ENCODE measurements at regions not wholly inside any gene's neighbourhood (a gene's known extent, or its start where the extent isn't known, plus 50 kb on each side); places are given as distances from the start of the nearest gene placed in this dataset.

GRCh38 chrX:34999702-35000101 lies 57.1 kb downstream of the FAM47B start:
- no peak for DNase-seq
- no peaks in the 10 kb centered on the region for H3K4me1 Mint-ChIP-seq
- no peaks in the 10 kb centered on the region for H3K36me3 ChIP-seq (ENCODE audit: control insufficient read depth in 2 of 3, insufficient read depth in 3 of 3, low read length in 3 of 3)
- ChIA-PET CTCF (no interaction called here), POLR2A (no interaction called here)
- no peak overlapping the region for H3K4me3 ChIP-seq (ENCODE audit: low read length)
- H3K9me3 ChIP-seq (ENCODE audit: control insufficient read depth in 2 of 3, low read length in 3 of 3) = no peaks in the 10 kb centered on the region
- no peak overlapping the region for H3K27ac Mint-ChIP-seq
- intact Hi-C loops (cut with micrococcal nuclease) = no loop called here
- H3K36me3 Mint-ChIP-seq = no peaks in the 10 kb centered on the region
- no peaks in the 10 kb centered on the region for H3K4me1 ChIP-seq (ENCODE audit: control insufficient read depth in 2 of 2, insufficient read depth in 2 of 2, low read length in 2 of 2)
- ATAC-seq = no peak
- peaks cover 0 to 5% (median 0%) of the 10 kb centered on the region in 11 donors for H3K9me3 Mint-ChIP-seq
- no peaks in the 10 kb centered on the region for H3K27me3 ChIP-seq (ENCODE audit: control insufficient read depth in 2 of 2, insufficient read depth in 2 of 2, low read length in 2 of 2)
- H3K27me3 Mint-ChIP-seq = no peaks in the 10 kb centered on the region
- H3K4me3 Mint-ChIP-seq = no peak overlapping the region
- no peak overlapping the region for H3K27ac ChIP-seq (ENCODE audit: low read depth, low read length)

- Mint-ChIP-seq H3K4me1 (no peaks in the 10 kb centered on the region), H3K27me3 (no peaks in the 10 kb centered on the region), H3K36me3 (no peaks in the 10 kb centered on the region), H3K4me3 (no peak overlapping the region), H3K27ac (no peak overlapping the region), H3K9me3 (peaks cover 0 to 21% (median 4%) of the 10 kb centered on the region in 11 donors)
- ChIA-PET CTCF (no interaction called here), POLR2A (no interaction called here)
- Histone ChIP-seq H3K36me3 (ENCODE audit: control insufficient read depth in 2 of 3, insufficient read depth in 3 of 3, low read length in 3 of 3) (no peaks in the 10 kb centered on the region), H3K4me1 (ENCODE audit: control insufficient read depth in 2 of 2, insufficient read depth in 2 of 2, low read length in 2 of 2) (no peaks in the 10 kb centered on the region), H3K9me3 (ENCODE audit: control insufficient read depth in 2 of 3, low read length in 3 of 3) (no peaks in the 10 kb centered on the region), H3K27me3 (ENCODE audit: control insufficient read depth in 2 of 2, insufficient read depth in 2 of 2, low read length in 2 of 2) (no peaks in the 10 kb centered on the region), H3K27ac (ENCODE audit: low read depth, low read length) (no peak overlapping the region), H3K4me3 (ENCODE audit: low read length) (no peak overlapping the region)
- DNase-seq (no peak), ATAC-seq (no peak)
- intact Hi-C loops (cut with micrococcal nuclease) = no loop called here
Measured at GRCh38 chrX:35006361-35006760, 63.8 kb downstream of the FAM47B start.

GRCh38 chrX:35015621-35016020 lies 73.0 kb downstream of the FAM47B start:
- CTCF ChIA-PET = no interaction called here
- H3K4me1 ChIP-seq (ENCODE audit: control insufficient read depth in 2 of 2, insufficient read depth in 2 of 2, low read length in 2 of 2) = no peaks in the 10 kb centered on the region
- no peaks in the 10 kb centered on the region for H3K27me3 ChIP-seq (ENCODE audit: control insufficient read depth in 2 of 2, insufficient read depth in 2 of 2, low read length in 2 of 2)
- Mint-ChIP-seq H3K4me1 (no peaks in the 10 kb centered on the region), H3K9me3 (peaks cover 0 to 33% (median 6%) of the 10 kb centered on the region in 11 donors), H3K4me3 (no peak overlapping the region), H3K27me3 (no peaks in the 10 kb centered on the region), H3K36me3 (no peaks in the 10 kb centered on the region), H3K27ac (no peak overlapping the region)
- H3K9me3 ChIP-seq (ENCODE audit: control insufficient read depth in 2 of 3, low read length in 3 of 3) = no peaks in the 10 kb centered on the region
- DNase-seq = no peak
- no peak for ATAC-seq
- H3K27ac ChIP-seq (ENCODE audit: low read depth, low read length) = no peak overlapping the region
- POLR2A ChIA-PET = no interaction called here
- no peak overlapping the region for H3K4me3 ChIP-seq (ENCODE audit: low read length)
- intact Hi-C loops (cut with micrococcal nuclease) = no loop called here
- no peaks in the 10 kb centered on the region for H3K36me3 ChIP-seq (ENCODE audit: control insufficient read depth in 2 of 3, insufficient read depth in 3 of 3, low read length in 3 of 3)

- Histone ChIP-seq H3K4me3 (ENCODE audit: low read length) (no peak overlapping the region), H3K27ac (ENCODE audit: low read depth, low read length) (no peak overlapping the region), H3K36me3 (ENCODE audit: control insufficient read depth in 2 of 3, insufficient read depth in 3 of 3, low read length in 3 of 3) (no peaks in the 10 kb centered on the region), H3K9me3 (ENCODE audit: control insufficient read depth in 2 of 3, low read length in 3 of 3) (no peaks in the 10 kb centered on the region), H3K4me1 (ENCODE audit: control insufficient read depth in 2 of 2, insufficient read depth in 2 of 2, low read length in 2 of 2) (no peaks in the 10 kb centered on the region), H3K27me3 (ENCODE audit: control insufficient read depth in 2 of 2, insufficient read depth in 2 of 2, low read length in 2 of 2) (no peaks in the 10 kb centered on the region)
- intact Hi-C loops (cut with micrococcal nuclease) = no loop called here
- Mint-ChIP-seq H3K27ac (no peak overlapping the region), H3K9me3 (peaks cover 0 to 31% (median 3%) of the 10 kb centered on the region in 11 donors), H3K4me1 (no peaks in the 10 kb centered on the region), H3K27me3 (no peaks in the 10 kb centered on the region), H3K36me3 (no peaks in the 10 kb centered on the region), H3K4me3 (no peak overlapping the region)
- ATAC-seq (no peak), DNase-seq (no peak)
- ChIA-PET POLR2A (no interaction called here), CTCF (no interaction called here)
Measured at GRCh38 chrX:35016051-35016450, 73.5 kb downstream of the FAM47B start.

- no peak overlapping the region for H3K4me3 Mint-ChIP-seq
- H3K4me1 Mint-ChIP-seq = no peaks in the 10 kb centered on the region
- peaks cover 0 to 19% (median 3%) of the 10 kb centered on the region in 11 donors for H3K9me3 Mint-ChIP-seq
- CTCF ChIA-PET = no interaction called here
- Histone ChIP-seq H3K27ac (ENCODE audit: low read depth, low read length) (no peak overlapping the region), H3K36me3 (ENCODE audit: control insufficient read depth in 2 of 3, insufficient read depth in 3 of 3, low read length in 3 of 3) (no peaks in the 10 kb centered on the region), H3K27me3 (ENCODE audit: control insufficient read depth in 2 of 2, insufficient read depth in 2 of 2, low read length in 2 of 2) (no peaks in the 10 kb centered on the region), H3K9me3 (ENCODE audit: control insufficient read depth in 2 of 3, low read length in 3 of 3) (no peaks in the 10 kb centered on the region), H3K4me3 (ENCODE audit: low read length) (no peak overlapping the region), H3K4me1 (ENCODE audit: control insufficient read depth in 2 of 2, insufficient read depth in 2 of 2, low read length in 2 of 2) (no peaks in the 10 kb centered on the region)
- no peak for DNase-seq
- no peak for ATAC-seq
- H3K27ac Mint-ChIP-seq = no peak overlapping the region
- intact Hi-C loops (cut with micrococcal nuclease) = no loop called here
- no peaks in the 10 kb centered on the region for H3K36me3 Mint-ChIP-seq
- POLR2A ChIA-PET = no interaction called here
- H3K27me3 Mint-ChIP-seq = no peaks in the 10 kb centered on the region
Measured at GRCh38 chrX:35017284-35017683, 74.7 kb downstream of the FAM47B start.

- no peaks in the 10 kb centered on the region for H3K27me3 ChIP-seq (ENCODE audit: control insufficient read depth in 2 of 2, insufficient read depth in 2 of 2, low read length in 2 of 2)
- Mint-ChIP-seq H3K4me3 (no peak overlapping the region), H3K27ac (no peak overlapping the region), H3K4me1 (no peaks in the 10 kb centered on the region), H3K9me3 (peaks cover 0 to 6% (median 2%) of the 10 kb centered on the region in 11 donors), H3K36me3 (no peaks in the 10 kb centered on the region), H3K27me3 (no peaks in the 10 kb centered on the region)
- ChIA-PET POLR2A (no interaction called here), CTCF (no interaction called here)
- H3K4me3 ChIP-seq (ENCODE audit: low read length) = no peak overlapping the region
- DNase-seq (no peak), ATAC-seq (no peak)
- intact Hi-C loops (cut with micrococcal nuclease) = no loop called here
- H3K9me3 ChIP-seq (ENCODE audit: control insufficient read depth in 2 of 3, low read length in 3 of 3) = no peaks in the 10 kb centered on the region
- H3K36me3 ChIP-seq (ENCODE audit: control insufficient read depth in 2 of 3, insufficient read depth in 3 of 3, low read length in 3 of 3) = no peaks in the 10 kb centered on the region
- no peaks in the 10 kb centered on the region for H3K4me1 ChIP-seq (ENCODE audit: control insufficient read depth in 2 of 2, insufficient read depth in 2 of 2, low read length in 2 of 2)
- H3K27ac ChIP-seq (ENCODE audit: low read depth, low read length) = no peak overlapping the region
Measured at GRCh38 chrX:35023683-35024082, 81.1 kb downstream of the FAM47B start.

GRCh38 chrX:35025820-35026219 lies 83.2 kb downstream of the FAM47B start:
- Mint-ChIP-seq H3K36me3 (no peaks in the 10 kb centered on the region), H3K27ac (no peak overlapping the region), H3K4me1 (no peaks in the 10 kb centered on the region), H3K9me3 (peaks cover 0 to 6% (median 2%) of the 10 kb centered on the region in 11 donors), H3K4me3 (no peak overlapping the region), H3K27me3 (no peaks in the 10 kb centered on the region)
- Histone ChIP-seq H3K4me1 (ENCODE audit: control insufficient read depth in 2 of 2, insufficient read depth in 2 of 2, low read length in 2 of 2) (no peaks in the 10 kb centered on the region), H3K9me3 (ENCODE audit: control insufficient read depth in 2 of 3, low read length in 3 of 3) (no peaks in the 10 kb centered on the region), H3K36me3 (ENCODE audit: control insufficient read depth in 2 of 3, insufficient read depth in 3 of 3, low read length in 3 of 3) (no peaks in the 10 kb centered on the region), H3K27ac (ENCODE audit: low read depth, low read length) (no peak overlapping the region), H3K4me3 (ENCODE audit: low read length) (no peak overlapping the region), H3K27me3 (ENCODE audit: control insufficient read depth in 2 of 2, insufficient read depth in 2 of 2, low read length in 2 of 2) (no peaks in the 10 kb centered on the region)
- POLR2A ChIA-PET = no interaction called here
- intact Hi-C loops (cut with micrococcal nuclease) = no loop called here
- no peak for ATAC-seq
- DNase-seq = no peak
- CTCF ChIA-PET = no interaction called here
